ENCODE measurements at regions not wholly inside any gene's neighbourhood (a gene's known extent, or its start where the extent isn't known, plus 50 kb on each side); places are given as distances from the start of the nearest gene placed in this dataset.

GRCh38 chr12:88409257-88409656 lies 171.0 kb downstream of the KITLG start:
- WGBS (ENCODE audit: insufficient coverage, insufficient replicate concordance, low lambda C conversion rate, missing lambda C conversion rate) = 26% methylated on average over 3 of the region's 3 CpGs
- FAIRE-seq = no peak
- H3K4me1 ChIP-seq (ENCODE audit: control insufficient read depth, insufficient read depth, low read length) = no peaks in the 10 kb centered on the region
- RAD21 ChIA-PET (ENCODE audit: unreplicated experiment) = no interaction called here
- in situ Hi-C loops (cut with MboI) (no loop called here), intact Hi-C loops (cut with micrococcal nuclease; ENCODE audit: unreplicated experiment) (no loop called here)
- H3K79me2 ChIP-seq (ENCODE audit: control insufficient read depth, insufficient read depth, low read length) = no peaks in the 10 kb centered on the region
- CTCF ChIA-PET = no interaction called here
- H3K9me3 ChIP-seq (replicated peaks; ENCODE audit: control insufficient read depth, insufficient read depth, low read length) = no peaks in the 10 kb centered on the region
- H3K9ac ChIP-seq (ENCODE audit: control insufficient read depth, insufficient read depth, low read length) = no peak overlapping the region
- no peaks in the 10 kb centered on the region for H3K27me3 ChIP-seq (replicated peaks in 1 of 2; ENCODE audit: control insufficient read depth in 2 of 2, insufficient read depth in 2 of 2, low read length in 1 of 2)
- no peaks in the 10 kb centered on the region for H4K20me1 ChIP-seq (ENCODE audit: control insufficient read depth, insufficient read depth)
- no TSS peak for BruUV-seq (replicated peaks)
- POLR2A ChIA-PET = no interaction called here
- no peaks in the 10 kb centered on the region for H3K36me3 ChIP-seq (ENCODE audit: control insufficient read depth in 2 of 2, insufficient read depth in 2 of 2, low read length in 1 of 2)
- no peak overlapping the region for H2AFZ ChIP-seq (ENCODE audit: control insufficient read depth, low read depth, low read length)
- SMC1A ChIA-PET (ENCODE audit: uncharacterized antibody, unreplicated experiment) = interaction anchor here (1.4 to 1.6 kb wide), 2 partner anchors 9 to 108 kb away, joined by 3 to 6 read pairs; no protein-coding TSS in a partner anchor
- no peak overlapping the region for H3K27ac ChIP-seq (ENCODE audit: control insufficient read depth, insufficient read depth)
- no peak for ATAC-seq
- H3K4me3 ChIP-seq = no peak overlapping the region
- no peak for DNase-seq (ENCODE audit: low read depth, low spot score)
- H3K4me2 ChIP-seq (ENCODE audit: control insufficient read depth, insufficient read depth) = no peak overlapping the region
- TF ChIP-seq IRF5 (IDR thresholded peaks at IDR 0.05; ENCODE audit: borderline replicate concordance) = no peak
- no peak for TF ChIP-seq IRF4 (IDR thresholded peaks at IDR 0.05; ENCODE audit: low read depth, low read length)
- no peak for TF ChIP-seq BCL11A (IDR thresholded peaks at IDR 0.05; ENCODE audit: low read depth, low read length)
- TF ChIP-seq SUPT20H (IDR thresholded peaks at IDR 0.05; ENCODE audit: borderline replicate concordance, control insufficient read depth, low read depth, low read length) = no peak
- no peak for TF ChIP-seq NR2F1 (conservative IDR thresholded peaks at IDR 0.05)
- TF ChIP-seq JUND (IDR thresholded peaks at IDR 0.05; ENCODE audit: low read depth, low read length) = no peak
- no peak for TF ChIP-seq NRF1 (conservative IDR thresholded peaks at IDR 0.05; ENCODE audit: low read depth, low read length)
- TF ChIP-seq E2F8 (IDR thresholded peaks at IDR 0.05; ENCODE audit: low read depth, partially characterized antibody) = no peak
- TF ChIP-seq MEF2B (IDR thresholded peaks at IDR 0.05; ENCODE audit: partially characterized antibody, poor library complexity, severe bottlenecking) = no peak
- TF ChIP-seq ZNF687 (IDR thresholded peaks at IDR 0.05) = no peak
- no peak for TF ChIP-seq RB1 (IDR thresholded peaks at IDR 0.05; ENCODE audit: borderline replicate concordance)
- no peak for TF ChIP-seq BCLAF1 (IDR thresholded peaks at IDR 0.05)
- no peak for TF ChIP-seq HDAC2 (IDR thresholded peaks at IDR 0.05)
